ENCODE measurements at regions not wholly inside any gene's neighbourhood (a gene's known extent, or its start where the extent isn't known, plus 50 kb on each side); places are given as distances from the start of the nearest gene placed in this dataset.

DNA sequence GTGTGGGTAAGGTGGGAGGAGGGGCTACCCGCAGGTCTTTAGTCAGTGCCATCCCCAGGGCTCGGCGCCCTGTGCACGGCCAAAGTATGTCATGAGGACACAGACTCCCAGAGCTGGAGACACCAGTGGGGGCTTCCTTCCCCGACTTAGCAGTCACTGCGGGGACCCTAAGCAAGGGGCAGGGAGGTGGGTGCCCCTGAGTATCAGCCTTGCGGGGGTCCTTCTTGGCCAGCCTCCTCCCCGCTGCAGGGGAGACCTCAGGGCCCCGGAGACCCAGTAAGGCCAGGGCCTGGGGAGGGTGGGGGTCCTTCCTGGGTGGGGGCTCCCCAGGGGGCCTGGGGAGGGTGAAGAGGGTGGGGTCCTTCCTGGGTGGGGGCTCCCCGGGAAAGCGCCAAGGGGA, 673.8 kb downstream of the BRD1 start:
- TF ChIP-seq, protein P1, sequence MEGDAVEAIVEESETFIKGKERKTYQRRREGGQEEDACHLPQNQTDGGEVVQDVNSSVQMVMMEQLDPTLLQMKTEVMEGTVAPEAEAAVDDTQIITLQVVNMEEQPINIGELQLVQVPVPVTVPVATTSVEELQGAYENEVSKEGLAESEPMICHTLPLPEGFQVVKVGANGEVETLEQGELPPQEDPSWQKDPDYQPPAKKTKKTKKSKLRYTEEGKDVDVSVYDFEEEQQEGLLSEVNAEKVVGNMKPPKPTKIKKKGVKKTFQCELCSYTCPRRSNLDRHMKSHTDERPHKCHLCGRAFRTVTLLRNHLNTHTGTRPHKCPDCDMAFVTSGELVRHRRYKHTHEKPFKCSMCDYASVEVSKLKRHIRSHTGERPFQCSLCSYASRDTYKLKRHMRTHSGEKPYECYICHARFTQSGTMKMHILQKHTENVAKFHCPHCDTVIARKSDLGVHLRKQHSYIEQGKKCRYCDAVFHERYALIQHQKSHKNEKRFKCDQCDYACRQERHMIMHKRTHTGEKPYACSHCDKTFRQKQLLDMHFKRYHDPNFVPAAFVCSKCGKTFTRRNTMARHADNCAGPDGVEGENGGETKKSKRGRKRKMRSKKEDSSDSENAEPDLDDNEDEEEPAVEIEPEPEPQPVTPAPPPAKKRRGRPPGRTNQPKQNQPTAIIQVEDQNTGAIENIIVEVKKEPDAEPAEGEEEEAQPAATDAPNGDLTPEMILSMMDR (IDR thresholded peaks at IDR 0.05; ENCODE audit: low read depth, low read length), result no peak
- DNase-seq (ENCODE audit: extremely low read depth, low read depth), result no peak

DNA sequence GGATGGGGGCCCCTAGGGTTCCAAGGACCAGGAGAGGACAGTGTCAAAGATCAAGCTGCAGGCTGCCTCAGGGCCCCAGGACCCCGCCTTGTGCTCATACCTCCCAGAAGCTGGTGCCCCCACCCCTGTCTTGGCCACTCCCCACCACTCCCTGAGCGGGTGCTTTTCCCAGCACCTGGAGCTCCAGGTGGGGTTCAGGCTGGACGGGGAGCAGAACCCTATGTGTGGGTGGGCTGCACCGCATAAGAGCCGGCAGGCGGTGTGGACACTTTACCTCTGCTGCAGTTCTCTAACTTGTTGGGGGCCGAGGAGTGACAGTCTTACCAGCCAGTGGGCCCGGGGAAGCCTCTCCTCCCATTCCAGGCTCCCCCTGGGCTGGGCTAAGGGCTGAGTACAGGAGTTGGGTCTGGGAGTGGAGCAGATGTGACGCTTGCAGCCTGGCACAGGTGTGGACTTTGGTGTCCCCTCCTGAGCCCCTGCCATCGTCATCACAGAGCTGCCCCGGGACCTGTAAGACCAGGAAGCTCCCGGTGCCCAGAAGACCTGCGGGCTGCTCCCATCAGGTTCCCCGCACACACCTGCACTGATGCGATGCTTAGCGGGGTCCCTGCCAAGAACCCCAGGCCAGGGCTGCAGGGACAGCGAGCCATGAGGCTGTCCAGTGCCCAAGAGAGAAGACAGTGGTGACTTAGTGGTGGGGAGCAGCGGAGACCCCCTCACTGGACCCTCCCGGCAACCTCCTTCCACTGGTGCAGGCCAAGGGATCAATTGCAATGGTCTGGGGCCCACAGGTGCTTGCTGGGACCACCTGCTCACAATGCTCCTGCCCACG, 674.5 kb downstream of the BRD1 start:
- TF ChIP-seq, protein P1 (IDR thresholded peaks at IDR 0.05; ENCODE audit: low read depth, low read length), result no peak
- DNase-seq (ENCODE audit: extremely low read depth, low read depth), result no peak

DNA sequence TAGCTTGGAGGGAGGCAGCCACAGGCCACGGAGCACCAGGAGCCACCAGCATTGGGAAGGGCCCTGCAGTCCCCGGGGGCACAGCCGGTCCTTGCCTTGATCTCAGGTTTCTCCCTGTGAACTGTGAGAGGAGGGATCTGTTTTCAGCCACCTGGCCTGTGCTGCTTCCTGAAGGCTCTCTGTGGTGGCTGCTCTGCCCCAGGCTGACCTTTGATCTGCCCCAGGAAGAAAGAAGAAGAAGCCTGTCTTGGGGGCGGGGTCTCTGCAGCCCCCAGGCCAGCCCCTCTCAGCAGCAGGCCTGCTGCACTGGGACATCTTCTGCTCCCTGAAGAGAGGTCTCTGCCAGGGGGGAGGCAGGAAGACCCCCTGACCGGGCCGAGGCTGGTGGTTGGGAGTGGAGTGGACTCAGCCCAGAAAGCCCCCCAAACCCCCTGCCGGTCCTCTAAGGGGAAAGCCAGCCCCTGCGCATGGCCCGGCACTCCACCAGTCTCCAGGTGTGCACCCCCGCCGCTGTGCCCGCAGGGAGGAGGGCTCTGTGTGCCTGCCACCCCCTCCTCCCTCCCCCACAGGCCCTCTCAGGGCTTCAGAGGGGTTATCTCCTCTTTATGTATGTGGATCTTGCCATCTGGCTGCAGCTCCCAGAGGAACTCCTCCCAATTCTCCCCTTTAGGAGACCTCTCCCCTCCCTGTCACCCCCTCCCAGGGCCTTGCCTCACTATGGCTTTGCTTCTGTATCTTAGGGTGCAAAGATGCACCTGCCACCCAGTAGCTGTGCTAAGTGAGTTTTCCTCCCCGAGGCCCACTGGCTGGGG, 675.3 kb downstream of the BRD1 start:
- no peak for DNase-seq (ENCODE audit: extremely low read depth, low read depth)
- TF ChIP-seq, protein P1 (IDR thresholded peaks at IDR 0.05; ENCODE audit: low read depth, low read length), result no peak

DNA sequence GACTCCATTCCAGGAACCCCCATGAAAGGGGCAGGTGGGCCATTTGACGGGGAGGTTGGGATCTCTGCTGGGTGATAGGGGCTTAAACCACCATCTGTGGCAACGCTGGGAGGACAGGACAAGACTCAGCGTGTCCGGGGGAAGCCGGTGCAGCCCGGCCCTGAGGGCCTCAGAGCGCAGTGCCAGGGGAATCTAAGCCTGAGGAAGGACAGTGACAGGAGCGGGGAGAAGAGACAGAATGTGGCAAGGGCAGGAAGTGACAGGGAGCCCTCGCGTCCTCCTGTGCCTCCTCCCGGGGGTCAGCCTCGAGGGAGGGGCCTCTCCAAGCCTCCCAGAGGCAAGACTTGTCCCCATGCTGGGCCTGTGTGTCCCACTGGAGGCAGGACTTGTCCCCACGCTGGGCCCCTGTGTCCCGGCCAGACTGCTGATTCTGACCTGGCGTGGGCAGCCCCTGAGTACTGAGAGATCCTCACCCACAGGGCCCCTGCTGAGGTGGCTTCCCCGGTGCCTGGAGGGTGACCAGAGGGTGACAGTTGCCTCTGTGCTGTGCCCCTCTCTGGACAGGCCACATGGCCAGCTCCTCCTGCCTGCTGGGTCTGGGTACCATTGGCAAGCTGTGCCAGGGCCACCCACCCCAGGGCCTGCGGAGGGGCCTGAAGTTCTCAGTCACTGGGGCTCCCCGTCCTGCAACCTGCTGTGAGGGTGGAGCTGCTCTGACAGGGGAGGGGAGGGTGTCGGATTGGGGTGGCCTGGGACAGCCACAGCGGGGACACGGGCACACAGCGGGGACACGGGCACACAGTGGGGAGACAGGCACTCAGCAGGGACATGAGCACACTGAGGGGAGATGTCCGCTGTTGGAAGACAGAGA, 676.2 kb downstream of the BRD1 start:
- DNase-seq (ENCODE audit: extremely low read depth, low read depth), result no peak
- TF ChIP-seq, protein P1 (IDR thresholded peaks at IDR 0.05; ENCODE audit: low read depth, low read length), result no peak

DNA sequence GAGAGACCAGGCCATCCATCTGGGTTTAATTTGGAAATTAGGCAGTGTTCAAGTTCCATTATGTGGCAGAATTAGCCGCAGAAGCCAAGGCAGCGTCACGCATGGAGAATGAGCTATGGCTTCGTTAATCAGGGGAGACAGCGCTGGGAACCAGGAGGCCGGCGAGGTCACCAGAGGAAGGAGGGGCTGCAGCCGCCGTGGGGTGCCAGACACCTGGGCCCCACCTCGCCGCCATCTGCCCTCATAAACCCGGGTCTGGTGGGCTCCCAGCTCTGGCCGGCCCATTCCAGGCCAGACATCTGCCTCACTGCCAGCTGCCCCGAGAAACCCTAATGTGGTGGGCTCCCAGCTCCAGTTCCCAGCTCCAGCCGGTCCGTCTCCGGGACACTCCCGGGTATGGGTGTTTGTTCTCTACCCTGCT, 676.9 kb downstream of the BRD1 start:
- no peak for DNase-seq (ENCODE audit: extremely low read depth, low read depth)
- TF ChIP-seq, protein P1 (IDR thresholded peaks at IDR 0.05; ENCODE audit: low read depth, low read length), result no peak

DNA sequence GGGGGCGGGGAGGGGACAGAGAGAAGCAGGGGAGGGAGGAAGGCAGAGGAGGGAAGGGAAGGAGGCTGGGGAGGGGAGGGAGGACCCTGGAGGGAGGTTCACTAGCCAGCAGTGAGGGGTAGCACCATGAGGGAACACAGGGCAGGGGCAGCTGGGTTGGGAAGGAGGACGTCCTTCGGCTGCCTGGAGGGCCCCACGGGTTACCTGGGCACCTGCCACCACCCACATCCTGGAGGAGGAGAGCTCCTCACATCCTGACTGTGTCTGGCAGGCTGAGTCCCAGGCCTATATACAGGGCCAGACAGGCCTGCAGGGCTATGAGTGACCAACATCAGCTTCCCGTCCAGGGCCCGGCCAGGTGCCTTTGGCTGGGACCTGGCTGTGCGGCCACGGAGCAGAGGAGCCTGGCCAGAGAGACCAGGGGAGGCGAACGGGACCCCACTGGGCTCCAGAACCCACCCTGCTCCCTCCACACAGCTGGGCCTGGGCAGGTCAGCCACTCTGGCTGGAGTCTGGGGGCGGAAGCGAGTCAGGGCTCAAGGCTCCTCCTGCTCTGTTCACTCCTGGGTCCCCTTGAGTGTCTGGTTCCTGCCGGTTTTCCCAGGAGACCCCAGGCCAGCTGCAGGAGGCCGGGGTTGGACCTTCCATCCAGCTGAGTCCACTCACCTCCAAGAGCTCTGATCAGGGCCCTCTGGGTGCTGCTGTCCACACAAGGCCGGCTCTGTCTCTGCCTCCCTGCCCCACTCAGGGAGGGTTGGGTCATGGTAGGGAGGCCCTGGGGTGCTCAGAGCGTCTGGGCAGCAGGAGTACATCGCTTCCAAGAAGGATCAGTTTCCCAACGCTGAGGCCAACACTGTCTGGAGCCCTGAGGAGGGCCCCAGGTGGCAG, 677.7 kb downstream of the BRD1 start:
- no peak for DNase-seq (ENCODE audit: extremely low read depth, low read depth)
- TF ChIP-seq, protein P1 (IDR thresholded peaks at IDR 0.05; ENCODE audit: low read depth, low read length), result no peak
